ENCODE measurements at regions not wholly inside any gene's neighbourhood (a gene's known extent, or its start where the extent isn't known, plus 50 kb on each side); places are given as distances from the start of the nearest gene placed in this dataset.
A peak's percentile ranks its signal among the peaks of the same experiment; 100 is the strongest.

DNA sequence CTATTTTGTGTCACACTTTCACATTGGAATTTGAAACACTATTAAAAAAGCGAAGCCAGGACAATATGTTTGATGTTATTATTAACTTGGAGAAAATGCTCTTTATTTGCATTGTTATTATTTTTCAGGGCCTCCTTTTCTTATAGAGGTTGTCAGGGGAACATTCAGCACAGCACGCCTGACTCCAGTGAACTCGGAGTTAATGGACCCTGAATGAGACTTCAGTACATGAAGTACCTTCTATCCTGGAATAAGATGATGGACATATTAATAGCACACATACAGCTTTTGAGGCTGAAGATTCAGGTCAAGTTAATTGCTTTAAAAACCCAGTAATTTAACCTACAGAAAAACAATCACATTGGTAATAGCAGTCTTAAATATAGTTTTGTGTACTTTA, 652.9 kb downstream of the SEMA5A start:
- no peak for DNase-seq

GRCh38 chr5:8894031-8894430, 651.8 kb downstream of the SEMA5A start:
- DNase-seq, result no peak

GRCh38 chr5:8895062-8895461, 650.8 kb downstream of the SEMA5A start:
- DNase-seq, result no peak

DNA sequence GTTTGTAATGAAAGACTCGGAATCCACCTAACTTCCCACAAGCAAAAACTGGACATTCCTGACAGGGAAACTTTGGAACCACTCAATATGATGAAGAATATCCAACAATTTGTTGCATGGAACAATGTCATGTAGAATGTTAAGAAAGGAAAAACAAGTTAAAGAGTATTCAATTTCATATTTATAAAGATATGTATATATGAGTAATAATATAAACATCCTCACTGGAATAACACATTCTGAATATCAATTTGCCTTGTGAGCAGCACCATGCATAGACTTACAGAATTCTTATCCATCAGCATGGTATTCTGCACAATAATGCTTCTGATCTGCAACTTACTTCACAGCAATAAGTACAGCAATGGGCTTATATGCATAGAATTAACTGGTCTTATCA, 650.3 kb downstream of the SEMA5A start:
- DNase-seq, result no peak

- DNase-seq, result no peak
Observed at GRCh38 chr5:8897316-8897715, 648.6 kb downstream of the SEMA5A start.

GRCh38 chr5:8905021-8905420, 640.9 kb downstream of the SEMA5A start:
- no peak for DNase-seq

GRCh38 chr5:8906303-8906967, 639.4 kb downstream of the SEMA5A start:
- no peak for DNase-seq

- DNase-seq, result no peak
Observed at GRCh38 chr5:8907168-8907868, 638.6 kb downstream of the SEMA5A start.

- peak in 2 of 56 donors; percentile 2 to 4 for DNase-seq
Observed at GRCh38 chr5:8908055-8908683, 637.7 kb downstream of the SEMA5A start.

GRCh38 chr5:8912106-8912505, 633.8 kb downstream of the SEMA5A start:
- DNase-seq, result no peak

DNA sequence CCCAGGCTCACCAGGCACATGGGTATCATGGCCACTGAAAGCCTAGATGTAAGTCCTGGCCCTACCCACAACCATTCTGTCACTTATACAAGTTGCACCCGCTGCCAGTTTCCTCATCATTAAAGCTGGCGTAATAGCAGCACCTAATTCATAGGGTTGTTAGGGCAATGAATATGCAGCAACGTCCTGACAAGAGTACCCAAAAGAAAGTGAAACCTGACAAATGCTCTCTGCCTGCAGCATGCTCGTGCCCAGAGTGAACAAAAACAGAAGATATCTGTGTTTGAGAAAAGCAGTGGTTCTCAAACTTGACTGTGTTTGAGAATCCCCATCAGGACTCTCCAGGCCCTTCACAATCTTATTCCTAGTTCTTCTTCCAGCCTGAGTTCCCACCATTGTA, 632.4 kb downstream of the SEMA5A start:
- no peak for DNase-seq

GRCh38 chr5:8919096-8919495, 626.8 kb downstream of the SEMA5A start:
- no peak for DNase-seq

- no peak for DNase-seq
Observed at GRCh38 chr5:8923526-8923925, 622.3 kb downstream of the SEMA5A start.

DNA sequence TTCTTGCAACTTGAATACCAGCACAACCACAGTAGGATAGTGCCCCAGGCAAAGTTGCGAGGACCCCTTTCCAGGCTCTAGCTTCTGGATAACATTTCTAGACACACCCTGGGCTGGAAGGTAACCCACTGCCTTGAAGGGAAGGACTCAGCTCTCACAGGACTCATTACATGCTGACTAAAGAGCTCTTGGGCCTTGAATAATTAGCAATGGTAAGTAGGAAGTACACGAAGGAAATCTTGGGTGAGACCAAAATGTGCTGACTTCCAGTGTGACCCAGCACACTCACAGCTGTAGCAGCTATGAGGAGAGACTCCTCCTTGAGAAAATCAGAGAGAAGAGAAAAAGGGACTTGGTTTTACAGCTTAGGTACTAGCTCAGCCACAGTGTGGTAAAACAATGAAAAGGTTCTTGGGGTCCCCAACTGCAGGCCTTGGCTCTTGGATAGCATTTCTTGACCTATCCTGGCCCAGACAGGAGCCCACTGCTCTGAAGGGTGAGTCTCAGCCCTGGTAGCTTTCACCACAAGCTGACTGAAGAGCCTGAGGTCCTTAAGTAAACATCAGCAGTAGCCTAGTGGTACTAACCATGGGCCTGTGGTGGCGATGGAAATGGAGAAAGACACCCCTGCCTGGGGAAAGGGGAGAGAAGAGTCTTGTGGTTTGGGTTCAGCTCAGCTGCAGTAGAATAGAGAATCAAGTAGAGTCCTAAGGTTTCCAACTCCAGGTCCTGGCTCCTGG, 621.7 kb downstream of the SEMA5A start:
- DNase-seq, result no peak

DNA sequence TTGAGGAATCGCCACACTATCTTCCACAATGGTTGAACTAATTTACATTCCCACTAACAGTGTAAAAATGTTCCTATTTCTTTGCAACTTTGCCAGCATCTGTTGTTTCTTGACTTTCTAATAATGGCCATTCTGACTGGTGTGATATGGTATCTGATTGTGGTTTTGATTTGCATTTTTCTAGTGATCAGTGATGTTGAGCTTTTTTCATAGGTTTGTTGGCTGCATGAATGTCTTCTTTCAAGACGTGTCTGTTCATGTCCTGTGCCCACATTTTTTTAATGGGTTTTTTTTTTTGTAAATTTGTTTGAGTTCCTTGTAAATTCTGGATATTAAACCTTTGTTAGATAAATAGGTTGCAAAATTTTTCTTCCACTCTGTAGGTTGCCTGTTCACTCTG, 615.9 kb downstream of the SEMA5A start:
- DNase-seq, result no peak

- DNase-seq, result no peak
Observed at GRCh38 chr5:8934455-8934854, 611.4 kb downstream of the SEMA5A start.

DNA sequence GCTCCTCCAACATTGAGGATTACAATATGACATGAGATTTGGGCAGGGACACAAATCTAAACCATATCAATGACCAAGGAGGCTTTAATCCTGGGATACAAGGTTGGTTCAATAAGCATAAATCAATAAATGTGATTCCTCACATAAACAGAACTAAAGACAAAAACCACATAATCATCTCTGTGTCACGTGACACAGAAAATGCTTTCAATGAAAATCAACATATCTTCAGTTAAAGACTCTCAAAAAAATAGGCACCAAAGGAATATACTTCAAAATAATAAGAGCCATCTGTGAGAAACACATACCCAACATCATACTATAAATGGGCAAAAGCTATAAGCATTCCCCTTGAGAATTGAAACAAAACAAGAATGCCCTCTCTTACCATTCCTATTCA, 604.9 kb downstream of the SEMA5A start:
- DNase-seq, result no peak

GRCh38 chr5:8943301-8943700, 602.6 kb downstream of the SEMA5A start:
- DNase-seq, result no peak

DNA sequence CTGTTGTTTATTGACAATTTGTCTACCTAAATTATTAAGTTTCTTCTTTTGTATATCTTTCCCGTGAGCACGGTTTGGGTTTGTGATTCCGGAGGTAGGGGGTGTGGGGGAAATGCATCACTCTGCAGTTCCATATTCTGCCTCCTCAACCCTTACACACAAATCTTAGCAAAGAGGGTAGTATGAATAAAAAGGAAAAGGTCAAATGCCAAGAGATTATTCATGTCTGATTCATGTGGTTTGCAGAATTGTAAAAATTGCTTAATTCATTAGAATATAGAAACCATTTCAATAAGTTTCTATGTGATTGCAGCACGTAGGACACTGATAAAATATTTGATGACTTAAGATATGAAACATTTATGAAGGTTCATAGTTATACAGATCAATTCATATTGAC, 601.9 kb downstream of the SEMA5A start:
- DNase-seq, result no peak

GRCh38 chr5:8945972-8946371, 599.9 kb downstream of the SEMA5A start:
- no peak for DNase-seq

DNA sequence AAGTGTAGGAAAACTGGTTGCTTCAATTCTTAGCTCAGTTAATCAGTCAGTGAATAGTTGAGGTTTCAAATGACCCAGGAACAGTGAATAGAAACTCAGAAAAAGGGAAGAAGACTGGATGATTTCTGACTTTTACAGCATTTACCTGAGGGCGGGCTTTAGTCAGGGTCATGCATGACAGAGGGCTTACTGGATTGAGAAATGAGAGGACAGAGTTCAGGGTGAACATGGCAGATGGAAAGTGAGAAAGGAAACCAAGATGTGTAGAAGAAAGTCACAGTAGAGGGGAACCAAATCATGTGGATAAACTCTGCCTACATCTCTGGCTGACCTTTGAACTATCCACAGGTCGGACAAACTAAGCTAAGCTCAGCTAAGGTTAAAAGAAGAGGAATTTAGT, 596.0 kb downstream of the SEMA5A start:
- DNase-seq, result no peak

- DNase-seq, result no peak
Observed at GRCh38 chr5:8952147-8952546, 593.7 kb downstream of the SEMA5A start.
